Fibroblast of pulmonary artery (primary cell): ENCODE measurements at regions not wholly inside any gene's neighbourhood (a gene's known extent, or its start where the extent isn't known, plus 50 kb on each side); places are given as distances from the start of the nearest gene placed in this dataset.

Experiments used
- DNase-seq: peaks from one replicate; pipeline ENCODE4 v3.0.0-alpha.2; 2010; ENCODE audit warnings: low read depth
- H3K4me3 ChIP-seq: replicated peaks from 2 replicates; pipeline ENCODE4 v1.5.1; 2011; ENCODE audit warnings: low read depth, mild to moderate bottlenecking, control low read depth, low read length, moderate library complexity
- TF ChIP-seq, protein P1 (sequence below): IDR thresholded peaks from 2 replicates; pipeline ENCODE4 v1.5.1; 2011; ENCODE audit warnings: mild to moderate bottlenecking, control low read depth, low read length, inconsistent platforms; ENCODE audit errors: missing control alignments

GRCh38 chr3:159789017-159789416 lies 199.6 kb upstream of the IL12A start:
- H3K4me3 ChIP-seq = no peak overlapping the region
- no peak for DNase-seq
- TF ChIP-seq, protein P1, sequence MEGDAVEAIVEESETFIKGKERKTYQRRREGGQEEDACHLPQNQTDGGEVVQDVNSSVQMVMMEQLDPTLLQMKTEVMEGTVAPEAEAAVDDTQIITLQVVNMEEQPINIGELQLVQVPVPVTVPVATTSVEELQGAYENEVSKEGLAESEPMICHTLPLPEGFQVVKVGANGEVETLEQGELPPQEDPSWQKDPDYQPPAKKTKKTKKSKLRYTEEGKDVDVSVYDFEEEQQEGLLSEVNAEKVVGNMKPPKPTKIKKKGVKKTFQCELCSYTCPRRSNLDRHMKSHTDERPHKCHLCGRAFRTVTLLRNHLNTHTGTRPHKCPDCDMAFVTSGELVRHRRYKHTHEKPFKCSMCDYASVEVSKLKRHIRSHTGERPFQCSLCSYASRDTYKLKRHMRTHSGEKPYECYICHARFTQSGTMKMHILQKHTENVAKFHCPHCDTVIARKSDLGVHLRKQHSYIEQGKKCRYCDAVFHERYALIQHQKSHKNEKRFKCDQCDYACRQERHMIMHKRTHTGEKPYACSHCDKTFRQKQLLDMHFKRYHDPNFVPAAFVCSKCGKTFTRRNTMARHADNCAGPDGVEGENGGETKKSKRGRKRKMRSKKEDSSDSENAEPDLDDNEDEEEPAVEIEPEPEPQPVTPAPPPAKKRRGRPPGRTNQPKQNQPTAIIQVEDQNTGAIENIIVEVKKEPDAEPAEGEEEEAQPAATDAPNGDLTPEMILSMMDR = no peak

- TF ChIP-seq, protein P1 = no peak
- no peak overlapping the region for H3K4me3 ChIP-seq
- no peak for DNase-seq
These were observed 198.6 kb upstream of the IL12A start for GRCh38 chr3:159789742-159790635.

- no peak for DNase-seq
- TF ChIP-seq, protein P1 = no peak
- H3K4me3 ChIP-seq = no peak overlapping the region
These were observed 197.3 kb upstream of the IL12A start for GRCh38 chr3:159791336-159791735.

GRCh38 chr3:159792070-159792469 lies 196.6 kb upstream of the IL12A start:
- DNase-seq = no peak
- TF ChIP-seq, protein P1 = no peak
- no peak overlapping the region for H3K4me3 ChIP-seq

- DNase-seq = no peak
- no peak overlapping the region for H3K4me3 ChIP-seq
- TF ChIP-seq, protein P1 = no peak
These were observed 193.6 kb upstream of the IL12A start for GRCh38 chr3:159795042-159795441.

DNA sequence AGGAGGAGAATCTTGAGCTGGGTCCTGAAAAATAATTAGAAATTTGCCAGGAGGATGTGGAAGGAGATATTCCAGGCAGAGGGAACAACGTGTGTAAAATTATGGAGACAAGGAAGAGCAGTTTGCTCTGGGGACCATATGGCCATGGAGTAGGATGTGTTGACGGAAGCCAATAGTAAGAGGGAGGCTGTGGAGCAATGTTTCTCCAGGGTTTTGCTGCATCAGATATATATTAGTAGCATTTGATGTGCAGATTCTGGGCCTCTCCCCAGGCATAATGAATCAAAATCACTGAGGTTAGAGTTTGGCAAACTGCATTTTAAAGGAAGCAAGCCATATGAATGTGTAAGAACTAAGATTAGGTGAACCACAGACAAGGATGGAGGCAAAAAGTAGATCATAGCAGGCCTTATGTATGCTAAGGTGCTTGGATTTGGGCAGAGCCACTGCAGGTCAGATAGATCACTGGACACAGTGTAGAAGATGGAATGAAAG lies 192.9 kb upstream of the IL12A start:
- TF ChIP-seq, protein P1 = no peak
- DNase-seq = no peak
- no peak overlapping the region for H3K4me3 ChIP-seq
